ENCODE measurements at regions not wholly inside any gene's neighbourhood (a gene's known extent, or its start where the extent isn't known, plus 50 kb on each side); places are given as distances from the start of the nearest gene placed in this dataset.

DNA sequence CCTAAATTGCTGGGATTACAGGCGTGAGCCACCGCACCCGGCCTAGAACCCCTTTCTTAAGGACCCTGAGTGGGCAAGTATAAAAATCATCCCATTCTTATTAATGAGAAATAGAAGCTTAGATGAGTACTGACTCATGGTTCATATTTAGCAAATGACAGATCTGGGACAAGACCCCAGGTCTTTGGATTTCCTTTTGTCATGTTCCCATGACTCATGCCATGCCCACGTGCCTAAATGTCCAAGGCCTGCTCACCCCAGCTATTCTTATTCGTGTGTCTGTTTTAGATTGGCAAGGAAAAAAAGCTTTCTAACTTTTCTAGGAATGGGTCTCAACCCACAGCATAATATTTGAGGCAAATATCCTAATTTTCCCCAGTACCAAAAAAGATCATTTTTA is 57.7 kb upstream of the RPS23 start:
- no peaks in the 10 kb centered on the region for H3K4me1 ChIP-seq (ENCODE audit: control insufficient read depth, insufficient read depth, low read length)
- CTCF ChIA-PET, result no interaction called here

GRCh38 chr5:82334856-82335255 is 56.7 kb upstream of the RPS23 start:
- intact Hi-C loops (cut with micrococcal nuclease; ENCODE audit: unreplicated experiment) (no loop called here), in situ Hi-C loops (cut with HindIII; ENCODE audit: low pct_unique_long_range_greater_than_20kb, low sequenced_read_pairs) (no loop called here)
- DNase-seq (ENCODE audit: low read depth, low spot score) (no peak), ATAC-seq (no peak)
- H3K27ac ChIP-seq (ENCODE audit: low read length), result no peak overlapping the region
- H3K27me3 ChIP-seq (ENCODE audit: control insufficient read depth, insufficient read depth, low read length), result 0 out of 2 replicates have a peak, but pooled peaks cover 3% of the 10 kb centered on the region
- POLR2A ChIA-PET, result interaction anchor here (0.5 kb wide), 1 partner anchor 136 kb away, joined by 3 read pairs; no protein-coding TSS in a partner anchor
- no peaks in the 10 kb centered on the region for H3K4me1 ChIP-seq (ENCODE audit: control insufficient read depth, insufficient read depth, low read length)
- H3K4me3 ChIP-seq (ENCODE audit: low read depth in 2 of 2, low read length in 2 of 2), result no peak overlapping the region
- TF ChIP-seq, protein P1, sequence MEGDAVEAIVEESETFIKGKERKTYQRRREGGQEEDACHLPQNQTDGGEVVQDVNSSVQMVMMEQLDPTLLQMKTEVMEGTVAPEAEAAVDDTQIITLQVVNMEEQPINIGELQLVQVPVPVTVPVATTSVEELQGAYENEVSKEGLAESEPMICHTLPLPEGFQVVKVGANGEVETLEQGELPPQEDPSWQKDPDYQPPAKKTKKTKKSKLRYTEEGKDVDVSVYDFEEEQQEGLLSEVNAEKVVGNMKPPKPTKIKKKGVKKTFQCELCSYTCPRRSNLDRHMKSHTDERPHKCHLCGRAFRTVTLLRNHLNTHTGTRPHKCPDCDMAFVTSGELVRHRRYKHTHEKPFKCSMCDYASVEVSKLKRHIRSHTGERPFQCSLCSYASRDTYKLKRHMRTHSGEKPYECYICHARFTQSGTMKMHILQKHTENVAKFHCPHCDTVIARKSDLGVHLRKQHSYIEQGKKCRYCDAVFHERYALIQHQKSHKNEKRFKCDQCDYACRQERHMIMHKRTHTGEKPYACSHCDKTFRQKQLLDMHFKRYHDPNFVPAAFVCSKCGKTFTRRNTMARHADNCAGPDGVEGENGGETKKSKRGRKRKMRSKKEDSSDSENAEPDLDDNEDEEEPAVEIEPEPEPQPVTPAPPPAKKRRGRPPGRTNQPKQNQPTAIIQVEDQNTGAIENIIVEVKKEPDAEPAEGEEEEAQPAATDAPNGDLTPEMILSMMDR (IDR thresholded peaks at IDR 0.05), result no peak
- no peak for TF ChIP-seq SIN3A (IDR thresholded peaks at IDR 0.05; ENCODE audit: borderline replicate concordance, insufficient read depth, low read depth, low read length)
- TF ChIP-seq, protein P2, sequence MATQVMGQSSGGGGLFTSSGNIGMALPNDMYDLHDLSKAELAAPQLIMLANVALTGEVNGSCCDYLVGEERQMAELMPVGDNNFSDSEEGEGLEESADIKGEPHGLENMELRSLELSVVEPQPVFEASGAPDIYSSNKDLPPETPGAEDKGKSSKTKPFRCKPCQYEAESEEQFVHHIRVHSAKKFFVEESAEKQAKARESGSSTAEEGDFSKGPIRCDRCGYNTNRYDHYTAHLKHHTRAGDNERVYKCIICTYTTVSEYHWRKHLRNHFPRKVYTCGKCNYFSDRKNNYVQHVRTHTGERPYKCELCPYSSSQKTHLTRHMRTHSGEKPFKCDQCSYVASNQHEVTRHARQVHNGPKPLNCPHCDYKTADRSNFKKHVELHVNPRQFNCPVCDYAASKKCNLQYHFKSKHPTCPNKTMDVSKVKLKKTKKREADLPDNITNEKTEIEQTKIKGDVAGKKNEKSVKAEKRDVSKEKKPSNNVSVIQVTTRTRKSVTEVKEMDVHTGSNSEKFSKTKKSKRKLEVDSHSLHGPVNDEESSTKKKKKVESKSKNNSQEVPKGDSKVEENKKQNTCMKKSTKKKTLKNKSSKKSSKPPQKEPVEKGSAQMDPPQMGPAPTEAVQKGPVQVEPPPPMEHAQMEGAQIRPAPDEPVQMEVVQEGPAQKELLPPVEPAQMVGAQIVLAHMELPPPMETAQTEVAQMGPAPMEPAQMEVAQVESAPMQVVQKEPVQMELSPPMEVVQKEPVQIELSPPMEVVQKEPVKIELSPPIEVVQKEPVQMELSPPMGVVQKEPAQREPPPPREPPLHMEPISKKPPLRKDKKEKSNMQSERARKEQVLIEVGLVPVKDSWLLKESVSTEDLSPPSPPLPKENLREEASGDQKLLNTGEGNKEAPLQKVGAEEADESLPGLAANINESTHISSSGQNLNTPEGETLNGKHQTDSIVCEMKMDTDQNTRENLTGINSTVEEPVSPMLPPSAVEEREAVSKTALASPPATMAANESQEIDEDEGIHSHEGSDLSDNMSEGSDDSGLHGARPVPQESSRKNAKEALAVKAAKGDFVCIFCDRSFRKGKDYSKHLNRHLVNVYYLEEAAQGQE (IDR thresholded peaks at IDR 0.05; ENCODE audit: insufficient read depth in 1 of 2, low read depth in 2 of 2, low read length in 1 of 2), result no peak
- TF ChIP-seq TCF7L2 (IDR thresholded peaks at IDR 0.05; ENCODE audit: low read depth, low read length), result no peak
- TF ChIP-seq POLR2AphosphoS5 (IDR thresholded peaks at IDR 0.05; ENCODE audit: low read depth, low read length), result no peak
- CTCF ChIA-PET, result no interaction called here
- no TSS peak for BruUV-seq (replicated peaks)
- no peaks in the 10 kb centered on the region for H3K9me3 ChIP-seq (ENCODE audit: control insufficient read depth, insufficient read depth, low read depth, low read length)
- no peaks in the 10 kb centered on the region for H3K36me3 ChIP-seq (ENCODE audit: control insufficient read depth, insufficient read depth, low read length)

More for the DNA sequence above, 57.7 kb upstream of the RPS23 start:
- BruUV-seq (replicated peaks), result no TSS peak
- no peak for ATAC-seq
- POLR2A ChIA-PET, result no interaction called here
- DNase-seq (ENCODE audit: low read depth, low spot score), result no peak
- Histone ChIP-seq H3K4me3 (ENCODE audit: low read depth in 2 of 2, low read length in 2 of 2) (no peak overlapping the region), H3K9me3 (ENCODE audit: control insufficient read depth, insufficient read depth, low read depth, low read length) (no peaks in the 10 kb centered on the region), H3K27ac (ENCODE audit: low read length) (no peak overlapping the region), H3K36me3 (ENCODE audit: control insufficient read depth, insufficient read depth, low read length) (no peaks in the 10 kb centered on the region), H3K27me3 (ENCODE audit: control insufficient read depth, insufficient read depth, low read length) (0 out of 2 replicates have a peak, but pooled peaks cover 3% of the 10 kb centered on the region)
- in situ Hi-C loops (cut with HindIII; ENCODE audit: low pct_unique_long_range_greater_than_20kb, low sequenced_read_pairs) (no loop called here), intact Hi-C loops (cut with micrococcal nuclease; ENCODE audit: unreplicated experiment) (no loop called here)
- TF ChIP-seq TCF7L2 (IDR thresholded peaks at IDR 0.05; ENCODE audit: low read depth, low read length) (no peak), SIN3A (IDR thresholded peaks at IDR 0.05; ENCODE audit: borderline replicate concordance, insufficient read depth, low read depth, low read length) (no peak), POLR2AphosphoS5 (IDR thresholded peaks at IDR 0.05; ENCODE audit: low read depth, low read length) (no peak)
- TF ChIP-seq, protein P2 (IDR thresholded peaks at IDR 0.05; ENCODE audit: insufficient read depth in 1 of 2, low read depth in 2 of 2, low read length in 1 of 2), result no peak
- TF ChIP-seq, protein P1 (IDR thresholded peaks at IDR 0.05), result no peak
